KMS-11 (cell line): ENCODE measurements at regions not wholly inside any gene's neighbourhood (a gene's known extent, or its start where the extent isn't known, plus 50 kb on each side); places are given as distances from the start of the nearest gene placed in this dataset.

Experiments
- H2AFZ ChIP-seq: fragments of 200-600 bp; sonication (generic); 2 replicates; pipeline ENCODE4 v1.6.1; 2016; ENCODE audit warnings: antibody characterized with exemption, mixed run types, low read depth
- H3K27ac ChIP-seq: fragments of 200-600 bp; sonication (generic); 2 replicates; pipeline ENCODE4 v1.6.1; 2016; ENCODE audit warnings: mild to moderate bottlenecking, mixed run types
- H3K27me3 ChIP-seq: fragments of 200-600 bp; sonication (generic); 2 replicates; pipeline ENCODE4 v1.6.1; 2017; ENCODE audit warnings: mild to moderate bottlenecking, low read depth, mixed run types, moderate library complexity; ENCODE audit not compliant: insufficient read depth
- H3K36me3 ChIP-seq: fragments of 200-600 bp; sonication (generic); 2 replicates; pipeline ENCODE4 v1.6.1; 2017; ENCODE audit warnings: mild to moderate bottlenecking, mixed run types; ENCODE audit not compliant: insufficient read depth
- H3K4me1 ChIP-seq: fragments of 200-600 bp; sonication (generic); 2 replicates; pipeline ENCODE4 v1.6.1; 2016; ENCODE audit warnings: mild to moderate bottlenecking, low read depth, mixed run types; ENCODE audit not compliant: poor library complexity, severe bottlenecking
- H3K4me2 ChIP-seq: fragments of 200-600 bp; sonication (generic); 2 replicates; pipeline ENCODE4 v1.7.0; 2016; ENCODE audit warnings: mild to moderate bottlenecking, mixed run types
- H3K4me3 ChIP-seq: fragments of 200-600 bp; sonication (generic); IDR thresholded peaks from 2 replicates; pipeline ENCODE4 v1.6.1; 2017; ENCODE audit warnings: low read depth, low read length, mixed read lengths; ENCODE audit not compliant: insufficient read depth
- H3K79me2 ChIP-seq: fragments of 200-600 bp; sonication (generic); 2 replicates; pipeline ENCODE4 v1.6.1; 2016; ENCODE audit warnings: low read depth, mixed run types; ENCODE audit not compliant: insufficient read depth
- H3K9ac ChIP-seq: fragments of 200-600 bp; sonication (generic); 2 replicates; pipeline ENCODE4 v1.6.1; 2016; ENCODE audit warnings: mild to moderate bottlenecking, mixed run types
- H4K20me1 ChIP-seq: fragments of 200-600 bp; sonication (generic); 2 replicates; pipeline ENCODE4 v1.6.1; 2016; ENCODE audit warnings: mild to moderate bottlenecking, mixed run types; ENCODE audit not compliant: insufficient read depth
- CTCF ChIP-seq: fragments of 200-600 bp; sonication (generic); conservative IDR thresholded peaks from 2 replicates; pipeline ENCODE4 v1.6.1; 2017; ENCODE audit warnings: low read depth, mild to moderate bottlenecking, antibody characterized with exemption, low read length, moderate library complexity, mixed read lengths

- no peak overlapping the region for H3K4me2 ChIP-seq
- no peak overlapping the region for H3K4me3 ChIP-seq
- H3K27ac ChIP-seq: no peak overlapping the region
- H2AFZ ChIP-seq: no peak overlapping the region
- no peak for TF ChIP-seq CTCF
- H3K4me1 ChIP-seq: no peaks in the 10 kb centered on the region
- H3K27me3 ChIP-seq: no peaks in the 10 kb centered on the region
- H3K36me3 ChIP-seq: no peaks in the 10 kb centered on the region
- H4K20me1 ChIP-seq: no peaks in the 10 kb centered on the region
- no peaks in the 10 kb centered on the region for H3K79me2 ChIP-seq
- no peak overlapping the region for H3K9ac ChIP-seq
Observed at GRCh38 chr5:120761986-120762385, 297.9 kb downstream of the PRR16 start.

GRCh38 chr5:120765189-120765588 lies 301.1 kb downstream of the PRR16 start:
- H3K9ac ChIP-seq: no peak overlapping the region
- H3K4me3 ChIP-seq: no peak overlapping the region
- no peaks in the 10 kb centered on the region for H3K27me3 ChIP-seq
- no peaks in the 10 kb centered on the region for H3K36me3 ChIP-seq
- H3K27ac ChIP-seq: no peak overlapping the region
- H2AFZ ChIP-seq: no peak overlapping the region
- H4K20me1 ChIP-seq: no peaks in the 10 kb centered on the region
- no peaks in the 10 kb centered on the region for H3K4me1 ChIP-seq
- H3K79me2 ChIP-seq: no peaks in the 10 kb centered on the region
- no peak for TF ChIP-seq CTCF
- H3K4me2 ChIP-seq: no peak overlapping the region

- Histone ChIP-seq H3K4me1 (no peaks in the 10 kb centered on the region), H3K79me2 (no peaks in the 10 kb centered on the region), H2AFZ (no peak overlapping the region), H3K4me3 (no peak overlapping the region), H3K27ac (no peak overlapping the region), H3K9ac (no peak overlapping the region), H4K20me1 (no peaks in the 10 kb centered on the region), H3K36me3 (no peaks in the 10 kb centered on the region), H3K4me2 (no peak overlapping the region), H3K27me3 (no peaks in the 10 kb centered on the region)
- no peak for TF ChIP-seq CTCF
Observed at GRCh38 chr5:120767178-120767820, 303.2 kb downstream of the PRR16 start.

GRCh38 chr5:120769312-120769872 lies 305.3 kb downstream of the PRR16 start:
- H3K4me1 ChIP-seq: no peaks in the 10 kb centered on the region
- H3K9ac ChIP-seq: no peak overlapping the region
- H4K20me1 ChIP-seq: no peaks in the 10 kb centered on the region
- no peak overlapping the region for H3K4me3 ChIP-seq
- no peaks in the 10 kb centered on the region for H3K79me2 ChIP-seq
- TF ChIP-seq CTCF: no peak
- no peak overlapping the region for H3K27ac ChIP-seq
- no peak overlapping the region for H2AFZ ChIP-seq
- no peak overlapping the region for H3K4me2 ChIP-seq
- no peaks in the 10 kb centered on the region for H3K36me3 ChIP-seq
- H3K27me3 ChIP-seq: no peaks in the 10 kb centered on the region
